22Rv1 (cell line): ENCODE measurements at regions not wholly inside any gene's neighbourhood (a gene's known extent, or its start where the extent isn't known, plus 50 kb on each side); places are given as distances from the start of the nearest gene placed in this dataset.

Source experiments
- H3K27ac ChIP-seq: fragments of 450-650 bp; 2 replicates; pipeline ENCODE4 v1.5.1; 2017
- ZFX ChIP-seq: fragments of 450-650 bp; IDR thresholded peaks from 2 replicates; pipeline ENCODE4 v1.6.1; 2017; ENCODE audit warnings: antibody characterized with exemption, borderline replicate concordance
- TF ChIP-seq, protein P1 (sequence below): fragments of 450-650 bp; IDR thresholded peaks from 2 replicates; pipeline ENCODE4 v1.5.1; 2017; ENCODE audit warnings: mild to moderate bottlenecking

GRCh38 chr2:176656038-176656775 lies 387.0 kb downstream of the MTX2 start:
- H3K27ac ChIP-seq, result no peak overlapping the region
- TF ChIP-seq ZFX, result no peak
- TF ChIP-seq, protein P1, sequence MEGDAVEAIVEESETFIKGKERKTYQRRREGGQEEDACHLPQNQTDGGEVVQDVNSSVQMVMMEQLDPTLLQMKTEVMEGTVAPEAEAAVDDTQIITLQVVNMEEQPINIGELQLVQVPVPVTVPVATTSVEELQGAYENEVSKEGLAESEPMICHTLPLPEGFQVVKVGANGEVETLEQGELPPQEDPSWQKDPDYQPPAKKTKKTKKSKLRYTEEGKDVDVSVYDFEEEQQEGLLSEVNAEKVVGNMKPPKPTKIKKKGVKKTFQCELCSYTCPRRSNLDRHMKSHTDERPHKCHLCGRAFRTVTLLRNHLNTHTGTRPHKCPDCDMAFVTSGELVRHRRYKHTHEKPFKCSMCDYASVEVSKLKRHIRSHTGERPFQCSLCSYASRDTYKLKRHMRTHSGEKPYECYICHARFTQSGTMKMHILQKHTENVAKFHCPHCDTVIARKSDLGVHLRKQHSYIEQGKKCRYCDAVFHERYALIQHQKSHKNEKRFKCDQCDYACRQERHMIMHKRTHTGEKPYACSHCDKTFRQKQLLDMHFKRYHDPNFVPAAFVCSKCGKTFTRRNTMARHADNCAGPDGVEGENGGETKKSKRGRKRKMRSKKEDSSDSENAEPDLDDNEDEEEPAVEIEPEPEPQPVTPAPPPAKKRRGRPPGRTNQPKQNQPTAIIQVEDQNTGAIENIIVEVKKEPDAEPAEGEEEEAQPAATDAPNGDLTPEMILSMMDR, result no peak

GRCh38 chr2:176656776-176657140 lies 387.5 kb downstream of the MTX2 start:
- TF ChIP-seq, protein P1, result no peak
- no peak for TF ChIP-seq ZFX
- no peak overlapping the region for H3K27ac ChIP-seq

- TF ChIP-seq, protein P1, result no peak
- no peak for TF ChIP-seq ZFX
These were observed 388.2 kb downstream of the MTX2 start for GRCh38 chr2:176657393-176657792.

GRCh38 chr2:176658708-176659107 lies 389.5 kb downstream of the MTX2 start:
- TF ChIP-seq, protein P1, result no peak
- TF ChIP-seq ZFX, result no peak
- no peak overlapping the region for H3K27ac ChIP-seq

More at GRCh38 chr2:176657393-176657792, 388.2 kb downstream of the MTX2 start:
- no peak overlapping the region for H3K27ac ChIP-seq

- no peak overlapping the region for H3K27ac ChIP-seq
- TF ChIP-seq, protein P1, result no peak
- TF ChIP-seq ZFX, result no peak
These were observed 393.5 kb downstream of the MTX2 start for GRCh38 chr2:176662753-176663152.

DNA sequence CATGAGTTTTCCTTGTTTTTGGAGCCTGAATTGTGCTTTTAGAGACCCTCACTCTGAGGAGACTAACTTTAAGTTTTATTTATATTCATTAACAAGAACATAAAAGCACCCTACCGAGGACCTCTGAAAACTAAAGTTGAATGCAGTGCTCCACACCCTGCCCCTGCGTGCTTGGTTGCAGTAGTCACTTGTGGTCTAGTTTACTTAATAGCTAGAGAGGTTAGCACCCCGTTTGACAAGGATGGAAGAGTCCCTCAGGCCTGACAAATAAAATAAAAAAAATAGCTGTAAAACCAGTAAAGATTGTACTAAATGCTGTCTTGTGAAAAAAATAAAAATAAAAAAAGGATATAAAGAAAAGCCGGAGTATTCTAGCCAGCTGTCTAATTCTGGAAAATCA lies 395.2 kb downstream of the MTX2 start:
- TF ChIP-seq ZFX, result no peak
- TF ChIP-seq, protein P1, result no peak
- no peak overlapping the region for H3K27ac ChIP-seq

- no peak for TF ChIP-seq ZFX
- TF ChIP-seq, protein P1, result no peak
- H3K27ac ChIP-seq, result no peak overlapping the region
These were observed 395.8 kb downstream of the MTX2 start for GRCh38 chr2:176665086-176665485.
